Neutrophil (primary cell): ENCODE measurements at regions not wholly inside any gene's neighbourhood (a gene's known extent, or its start where the extent isn't known, plus 50 kb on each side); places are given as distances from the start of the nearest gene placed in this dataset.
"Not testable (repeated sequence)": the region's sequence is repeated elsewhere in the genome, so short reads cannot be mapped to it uniquely, and the experiment has no call there.

Experiments
- H3K27ac ChIP-seq: fragments of 200-600 bp; sonication (generic); 2 replicates; pipeline ENCODE4 v1.5.1; 2016; ENCODE audit warnings: mild to moderate bottlenecking, moderate library complexity
- H3K27me3 ChIP-seq: fragments of 200-600 bp; sonication (generic); 2 replicates; pipeline ENCODE4 v1.6.0; 2016; ENCODE audit warnings: mild to moderate bottlenecking
- H3K36me3 ChIP-seq: fragments of 200-600 bp; sonication (generic); 2 replicates; pipeline ENCODE4 v1.5.1; 2017
- H3K4me1 ChIP-seq, 2 experiments: fragments of 200-600 bp in 1 of 2; sonication (generic) in 1 of 2; 1 replicate in 1 of 2; 2 replicates in 1 of 2; pipeline versions ENCODE4 v1.5.1 to v1.6.1; 2013 to 2016; ENCODE audit warnings: low read depth in 1 of 2, low read length in 1 of 2, mild to moderate bottlenecking in 1 of 2, moderate library complexity in 1 of 2; ENCODE audit not compliant: control insufficient read depth in 1 of 2, insufficient read depth in 1 of 2
- H3K4me3 ChIP-seq, 2 experiments: fragments of 200-600 bp in 1 of 2; sonication (generic) in 1 of 2; 1 replicate in 1 of 2; 2 replicates in 1 of 2; pipeline ENCODE4 v1.5.1; 2013 to 2016; ENCODE audit warnings: low read depth in 1 of 2, low read length in 1 of 2, mild to moderate bottlenecking in 1 of 2, moderate library complexity in 1 of 2
- H3K9me3 ChIP-seq: fragments of 200-600 bp; sonication (generic); 2 replicates; pipeline ENCODE4 v1.5.1; 2016
- CTCF ChIP-seq: fragments of 200-600 bp; sonication (generic); IDR thresholded peaks from 2 replicates; pipeline ENCODE4 v1.5.1; 2016; ENCODE audit warnings: antibody characterized with exemption

- H3K27me3 ChIP-seq = no peaks in the 10 kb centered on the region
- no peaks in the 10 kb centered on the region for H3K9me3 ChIP-seq
- no peak overlapping the region for H3K27ac ChIP-seq
- H3K4me1 ChIP-seq = no peaks in the 10 kb centered on the region
- no peaks in the 10 kb centered on the region for H3K36me3 ChIP-seq
- no peak for TF ChIP-seq CTCF
- no peak overlapping the region for H3K4me3 ChIP-seq
Observed at GRCh38 chr6:112526594-112526993, 179.5 kb downstream of the RFPL4B start.

- H3K27ac ChIP-seq, H3K4me1 ChIP-seq, H3K36me3 ChIP-seq, H3K4me3 ChIP-seq, H3K27me3 ChIP-seq, H3K9me3 ChIP-seq: not testable (repeated sequence)
Observed at GRCh38 chr6:112528306-112528705, 181.2 kb downstream of the RFPL4B start.

- Histone ChIP-seq H3K36me3 (no peaks in the 10 kb centered on the region), H3K4me3 (no peak overlapping the region), H3K27ac (no peak overlapping the region), H3K9me3 (no peaks in the 10 kb centered on the region), H3K4me1 (no peaks in the 10 kb centered on the region), H3K27me3 (no peaks in the 10 kb centered on the region)
- TF ChIP-seq CTCF = no peak
Observed at GRCh38 chr6:112535816-112536215, 188.7 kb downstream of the RFPL4B start.

- H3K9me3 ChIP-seq = no peaks in the 10 kb centered on the region
- no peak for TF ChIP-seq CTCF
- no peaks in the 10 kb centered on the region for H3K27me3 ChIP-seq
- H3K4me3 ChIP-seq = no peak overlapping the region
- no peaks in the 10 kb centered on the region for H3K4me1 ChIP-seq
- no peak overlapping the region for H3K27ac ChIP-seq
- H3K36me3 ChIP-seq = no peaks in the 10 kb centered on the region
Observed at GRCh38 chr6:112539355-112539754, 192.2 kb downstream of the RFPL4B start.

- not testable (repeated sequence) for H3K27ac ChIP-seq, H3K36me3 ChIP-seq, H3K4me3 ChIP-seq, H3K27me3 ChIP-seq, H3K4me1 ChIP-seq, H3K9me3 ChIP-seq
Observed at GRCh38 chr6:112541847-112542246, 194.7 kb downstream of the RFPL4B start.

- not testable (repeated sequence) for H3K27ac ChIP-seq, H3K4me3 ChIP-seq, H3K36me3 ChIP-seq, H3K9me3 ChIP-seq, H3K27me3 ChIP-seq, H3K4me1 ChIP-seq
Observed at GRCh38 chr6:112547321-112548085, 200.4 kb downstream of the RFPL4B start.

- Histone ChIP-seq H3K36me3 (no peaks in the 10 kb centered on the region), H3K27me3 (no peaks in the 10 kb centered on the region), H3K4me3 (no peak overlapping the region), H3K4me1 (no peaks in the 10 kb centered on the region), H3K27ac (no peak overlapping the region), H3K9me3 (no peaks in the 10 kb centered on the region)
- TF ChIP-seq CTCF = no peak
Observed at GRCh38 chr6:112549749-112550148, 202.6 kb downstream of the RFPL4B start.
